GM10248 (cell line): ENCODE measurements at regions not wholly inside any gene's neighbourhood (a gene's known extent, or its start where the extent isn't known, plus 50 kb on each side); places are given as distances from the start of the nearest gene placed in this dataset.

Source experiments
- CTCF ChIA-PET: fragments of 300-600 bp; sonication (Branson Sonifier 250); formaldehyde crosslinking; extraction: SDS; loops from one replicate; lab custom pipeline; 2021; ENCODE audit warnings: antibody characterized with exemption; lab: Yijun Ruan, JAX
- POLR2A ChIA-PET: fragments of 350-650 bp; sonication (Branson Sonifier 250); formaldehyde crosslinking; extraction: SDS; loops from one replicate; lab custom pipeline; 2020; ENCODE audit warnings: antibody characterized with exemption; lab: Yijun Ruan, JAX
- DNase-seq: peaks from one replicate; pipeline ENCODE4 v3.0.0; 2012; ENCODE audit errors: extremely low spot score
- CTCF ChIP-seq: IDR thresholded peaks from 2 replicates; pipeline ENCODE4 v1.5.1; 2012; ENCODE audit warnings: mild to moderate bottlenecking, low read depth; ENCODE audit errors: extremely low read depth, missing control alignments, control extremely low read depth

GRCh38 chr7:34365011-34365410 is 293.0 kb upstream of the NPSR1 start:
- ChIA-PET CTCF (no interaction called here), POLR2A (no interaction called here)
- TF ChIP-seq CTCF = no peak
- DNase-seq = no peak

GRCh38 chr7:34365611-34366010 is 292.4 kb upstream of the NPSR1 start:
- no peak for TF ChIP-seq CTCF
- ChIA-PET POLR2A (no interaction called here), CTCF (interaction anchor here (1.3 kb wide), 1 partner anchor 45 kb away, joined by 4 read pairs; no protein-coding TSS in a partner anchor)
- DNase-seq = no peak

- no peak for DNase-seq
- CTCF ChIA-PET = interaction anchor here (1.3 kb wide), 1 partner anchor 52 kb away, joined by 3 read pairs; no protein-coding TSS in a partner anchor
- TF ChIP-seq CTCF = no peak
- POLR2A ChIA-PET = no interaction called here
These were observed 286.1 kb upstream of the NPSR1 start for GRCh38 chr7:34371922-34372321.

GRCh38 chr7:34373940-34374339 is 284.1 kb upstream of the NPSR1 start:
- POLR2A ChIA-PET = no interaction called here
- DNase-seq = no peak
- no peak for TF ChIP-seq CTCF
- CTCF ChIA-PET = no interaction called here

- no peak for DNase-seq
- TF ChIP-seq CTCF = no peak
- ChIA-PET POLR2A (no interaction called here), CTCF (no interaction called here)
These were observed 275.7 kb upstream of the NPSR1 start for GRCh38 chr7:34382166-34382893.

- POLR2A ChIA-PET = no interaction called here
- no peak for TF ChIP-seq CTCF
- CTCF ChIA-PET = no interaction called here
- DNase-seq = no peak
These were observed 272.6 kb upstream of the NPSR1 start for GRCh38 chr7:34385384-34385783.
